ENCODE measurements at regions not wholly inside any gene's neighbourhood (a gene's known extent, or its start where the extent isn't known, plus 50 kb on each side); places are given as distances from the start of the nearest gene placed in this dataset.
"Not testable (repeated sequence)": the region's sequence is repeated elsewhere in the genome, so short reads cannot be mapped to it uniquely, and the experiment has no call there.

DNA sequence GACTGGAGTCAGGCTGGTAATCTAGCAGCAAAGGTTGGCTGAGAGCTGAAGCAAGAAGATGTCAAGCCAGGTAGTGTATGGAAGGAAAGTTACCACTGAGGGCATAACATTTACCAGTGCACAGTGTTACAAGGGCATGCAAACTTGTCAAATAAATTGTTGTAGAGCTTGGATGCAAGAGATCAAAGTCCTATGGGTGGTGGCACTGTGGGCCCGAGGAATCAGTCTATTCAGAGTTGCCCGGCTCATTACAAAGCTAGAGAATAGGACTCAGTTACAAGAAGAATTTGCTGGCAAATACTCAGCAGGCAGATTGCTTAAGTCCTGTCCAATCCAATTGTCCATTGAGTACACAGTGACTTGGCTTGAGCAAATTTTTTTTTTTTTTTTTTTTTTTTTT lies 2043.8 kb downstream of the ARAP2 start:
- DNase-seq = no peak

DNA sequence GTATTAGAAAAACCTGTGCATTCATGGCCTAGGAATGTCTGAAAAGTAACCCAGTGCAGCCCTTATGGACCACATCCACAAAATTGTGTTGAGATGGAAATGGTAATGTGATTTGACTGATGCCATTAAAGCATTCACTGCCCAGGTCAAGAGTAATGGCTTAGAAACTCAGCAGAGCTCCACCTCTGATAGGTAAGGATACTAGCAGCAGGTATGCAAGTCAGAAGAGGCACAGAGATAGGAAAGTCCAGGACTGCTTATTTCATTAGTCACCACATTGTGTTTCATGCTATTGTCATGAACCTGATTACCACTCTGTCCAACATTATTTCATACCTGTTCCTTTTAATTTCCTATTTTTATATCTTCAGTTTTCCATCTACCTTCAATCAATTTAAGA lies 2042.2 kb downstream of the ARAP2 start:
- no peak for DNase-seq

DNA sequence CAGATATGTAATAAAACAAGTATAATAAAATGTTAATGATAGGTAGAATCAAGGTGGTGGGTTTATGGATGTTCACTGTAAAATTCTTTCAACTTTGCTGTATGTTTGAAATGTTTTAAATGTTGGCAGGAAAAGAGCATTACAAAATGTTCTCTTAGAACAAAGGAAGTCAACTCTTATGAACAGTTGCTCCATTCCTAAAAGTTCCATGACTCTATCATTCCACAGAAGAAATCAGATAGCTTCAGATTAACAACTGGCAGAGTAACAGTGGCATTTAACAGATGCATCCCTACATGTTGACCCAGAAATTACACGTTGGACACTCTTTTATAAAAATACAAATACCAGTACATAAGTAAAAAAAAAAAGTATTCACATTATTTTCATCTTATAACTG lies 2023.7 kb downstream of the ARAP2 start:
- DNase-seq = no peak

DNA sequence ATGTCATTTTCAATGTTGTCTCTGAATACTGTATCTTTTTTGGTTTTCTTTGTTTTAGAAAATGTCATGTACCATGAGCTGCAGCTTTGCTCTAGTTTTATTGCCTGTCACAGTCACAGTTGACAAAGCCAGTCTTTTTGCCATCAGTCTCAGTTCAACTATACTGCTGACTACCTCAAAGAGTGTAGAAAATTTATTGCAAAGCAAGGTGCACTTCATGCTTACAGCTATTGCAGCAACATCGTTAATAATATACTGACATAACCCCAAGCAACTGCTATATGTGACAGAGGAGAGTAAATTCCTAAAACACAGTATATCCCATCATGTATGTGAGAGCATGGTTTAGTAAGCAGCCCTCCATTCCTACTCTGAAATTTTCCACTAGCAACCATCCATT lies 2022.3 kb downstream of the ARAP2 start:
- no peak for DNase-seq

DNA sequence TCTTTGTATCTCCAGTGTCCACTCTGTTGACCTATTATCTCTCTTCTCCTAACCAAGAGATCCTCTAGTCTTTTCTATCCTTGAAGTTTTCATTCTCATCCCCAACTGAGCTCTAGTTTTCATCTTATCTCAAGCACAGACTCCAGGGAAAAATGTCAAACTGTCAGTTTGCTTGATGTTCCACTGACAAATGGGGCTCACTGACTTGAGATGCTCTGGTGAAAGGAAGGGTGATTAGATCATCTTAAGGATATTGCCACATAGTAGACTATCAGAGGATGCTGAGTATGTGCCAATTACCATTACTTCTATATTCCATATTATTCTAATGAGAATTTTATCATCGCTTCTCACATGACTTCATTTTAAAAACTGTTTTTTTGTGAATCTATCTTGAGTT lies 2008.2 kb downstream of the ARAP2 start:
- DNase-seq = no peak

DNA sequence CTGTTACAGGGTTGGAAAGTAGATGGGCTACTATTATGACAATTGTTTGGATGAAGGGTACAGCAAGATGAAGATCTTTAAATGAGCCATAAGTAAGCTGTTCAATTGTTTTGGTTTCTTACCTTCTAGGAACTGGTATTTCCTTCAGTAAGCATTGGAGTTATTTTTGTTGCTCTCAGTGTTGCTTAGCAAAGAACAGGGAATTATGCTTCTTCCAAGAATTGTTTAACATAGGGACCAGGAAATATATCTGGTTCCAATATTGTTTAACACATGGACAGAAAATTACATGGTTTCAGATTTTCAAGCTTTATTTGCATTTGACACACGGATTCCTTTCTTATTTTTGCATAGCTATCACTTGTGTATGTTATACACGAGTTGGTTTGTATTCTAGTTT lies 1999.0 kb downstream of the ARAP2 start:
- DNase-seq = no peak

DNA sequence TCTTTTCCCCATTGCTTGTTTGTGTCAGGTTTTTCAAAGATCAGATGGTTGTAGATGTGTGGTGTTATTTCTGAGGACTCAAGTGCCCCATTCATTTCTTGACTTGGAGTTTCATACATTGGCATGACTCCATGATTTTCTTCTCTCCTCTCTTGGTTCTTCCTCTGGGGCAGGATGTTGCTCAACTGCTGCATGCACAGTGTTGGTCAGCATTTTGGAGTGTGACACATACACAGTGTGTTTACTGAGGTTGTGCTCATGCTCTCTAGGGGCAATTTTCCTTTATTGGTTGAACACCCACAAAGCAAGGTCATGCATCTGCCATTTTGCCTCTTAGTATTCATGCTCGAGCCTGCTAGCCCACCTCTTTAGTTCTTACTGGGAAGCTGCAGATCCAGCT lies 1993.8 kb downstream of the ARAP2 start:
- no peak for DNase-seq

DNA sequence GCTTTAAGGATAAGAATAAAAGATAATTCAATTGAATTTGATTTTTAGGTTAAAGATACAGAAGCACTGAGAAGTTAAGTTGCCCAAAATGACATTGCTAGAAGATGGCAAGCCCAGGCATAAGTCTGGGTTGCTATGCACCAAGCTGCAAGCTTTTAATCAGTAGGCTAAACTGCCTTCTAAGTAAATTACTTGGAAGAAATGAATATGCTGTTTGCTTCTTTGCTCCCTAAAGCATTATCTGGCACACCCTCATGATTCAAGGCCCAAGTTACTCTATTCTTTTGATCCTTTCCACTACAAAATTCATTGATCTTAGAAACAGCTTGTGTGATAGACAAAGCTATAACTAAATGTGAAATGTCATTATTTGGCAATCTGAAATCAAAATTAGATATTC lies 1991.1 kb downstream of the ARAP2 start:
- no peak for DNase-seq

DNA sequence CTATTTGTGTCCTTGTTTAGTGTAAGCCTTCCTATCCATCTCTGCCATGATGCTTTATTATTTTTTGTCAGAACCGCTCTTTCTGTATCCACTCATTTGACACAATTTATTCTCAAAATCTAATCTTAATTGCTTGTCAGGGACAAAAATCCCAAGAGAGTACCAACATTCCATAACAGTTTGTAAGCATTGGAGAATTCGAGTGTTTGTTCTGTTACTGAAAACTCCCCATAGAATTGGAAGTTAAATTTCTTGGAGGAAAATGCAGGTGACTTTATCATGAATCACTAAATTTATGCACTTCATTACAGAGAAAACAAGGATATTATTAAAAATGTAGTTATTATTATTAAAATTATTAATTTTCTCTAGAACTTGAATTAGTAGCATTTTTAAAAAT lies 1986.1 kb downstream of the ARAP2 start:
- DNase-seq = no peak

DNA sequence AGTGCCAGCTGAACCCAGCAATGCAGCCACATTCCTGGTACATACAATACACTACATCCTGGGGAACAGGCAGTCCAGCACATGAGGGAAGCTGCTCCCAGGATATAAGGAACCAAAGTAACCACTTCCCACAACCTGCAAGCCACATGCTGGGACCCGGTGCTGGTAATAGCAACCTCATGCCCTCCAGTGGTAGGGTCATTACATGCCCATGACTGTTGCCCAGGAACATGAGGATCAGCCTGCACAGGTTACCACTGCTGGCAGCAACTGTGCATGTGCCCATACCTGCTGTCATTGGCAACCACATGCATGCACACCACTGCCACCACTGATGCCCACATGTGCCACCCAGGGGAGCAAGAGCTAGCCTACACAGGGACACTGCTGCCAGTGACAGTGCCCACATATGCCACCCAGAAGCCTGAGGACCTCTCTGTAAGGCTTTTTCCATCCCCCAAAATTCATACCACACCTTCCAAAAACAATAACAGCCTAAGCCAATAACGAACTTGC lies 1982.5 kb downstream of the ARAP2 start:
- DNase-seq = no peak

DNA sequence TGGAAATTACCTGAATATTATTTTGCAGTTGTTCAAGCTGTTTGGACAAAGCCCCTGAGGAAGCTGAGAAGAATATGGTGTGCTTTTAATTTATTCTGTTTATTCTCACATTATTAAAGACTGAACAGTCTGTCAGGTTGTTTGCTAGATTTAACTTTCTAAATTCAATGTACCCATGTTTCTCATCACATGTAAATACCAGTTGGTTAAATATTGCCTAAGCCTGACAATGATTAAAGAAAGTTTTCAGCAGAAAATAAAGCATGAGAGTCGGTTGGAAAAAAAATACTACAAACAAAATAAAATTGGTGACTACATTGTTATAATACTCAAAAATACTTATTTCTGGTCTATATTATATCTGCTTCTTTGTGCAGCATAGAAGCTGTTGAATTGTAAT lies 1974.7 kb downstream of the ARAP2 start:
- no peak for DNase-seq

DNA sequence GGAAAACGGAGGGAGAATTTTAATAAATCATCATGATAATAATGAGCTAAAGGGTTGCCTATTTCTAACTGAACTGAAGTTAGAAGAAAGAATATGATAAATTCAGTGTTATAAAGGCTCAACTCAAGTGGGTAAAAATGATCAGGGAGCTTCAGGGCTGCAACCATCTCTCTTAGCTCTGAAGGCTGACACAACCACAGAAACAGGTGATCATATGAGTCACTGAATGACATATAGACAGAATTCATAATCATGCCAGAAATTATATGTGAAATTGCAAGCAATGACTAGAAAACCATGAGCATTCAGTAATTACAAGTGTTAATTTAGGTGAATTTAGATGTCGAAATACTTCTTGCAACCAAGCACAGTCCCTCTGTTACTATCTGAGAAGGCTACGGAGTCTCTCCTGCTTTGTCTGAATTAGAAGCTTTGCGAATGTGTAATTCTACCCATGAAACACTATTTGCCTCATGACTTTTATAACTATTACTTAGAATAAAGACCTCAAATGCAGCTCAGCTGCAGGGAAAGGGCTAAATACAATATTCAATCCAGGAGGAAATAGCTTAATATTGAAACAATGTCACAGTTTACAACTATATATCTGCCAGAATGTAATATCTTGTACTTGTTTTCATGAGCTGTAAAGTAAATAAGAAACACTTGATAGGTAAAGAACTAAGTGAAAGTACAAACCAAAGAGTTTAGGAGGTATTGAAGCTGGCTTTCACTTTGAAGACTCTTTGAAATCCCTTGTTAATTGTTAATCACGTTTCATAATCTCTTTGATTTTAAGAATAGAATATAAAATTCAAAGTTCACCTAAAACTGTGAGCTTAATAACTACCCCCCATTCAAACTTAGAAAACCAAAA lies 1972.6 kb downstream of the ARAP2 start:
- DNase-seq = no peak

DNA sequence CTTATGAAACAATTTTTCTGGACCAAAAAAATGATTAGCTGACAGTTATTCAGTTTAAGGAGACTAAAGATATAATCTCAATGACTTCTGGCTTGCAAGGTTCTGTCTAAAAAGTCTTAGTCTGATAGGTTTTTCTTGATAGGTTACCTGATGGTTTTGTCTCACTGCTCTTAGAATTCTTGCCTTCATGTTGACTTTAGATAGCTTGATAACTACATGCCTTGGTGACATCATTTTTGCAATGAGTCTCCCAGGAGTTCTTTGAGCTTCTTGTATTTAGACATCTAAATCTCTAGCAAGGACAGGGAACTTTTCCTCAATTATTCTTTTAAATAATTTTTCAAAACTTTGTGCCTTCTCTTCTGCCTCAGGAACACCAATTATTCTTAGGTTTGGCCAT lies 1965.3 kb downstream of the ARAP2 start:
- DNase-seq = no peak

DNA sequence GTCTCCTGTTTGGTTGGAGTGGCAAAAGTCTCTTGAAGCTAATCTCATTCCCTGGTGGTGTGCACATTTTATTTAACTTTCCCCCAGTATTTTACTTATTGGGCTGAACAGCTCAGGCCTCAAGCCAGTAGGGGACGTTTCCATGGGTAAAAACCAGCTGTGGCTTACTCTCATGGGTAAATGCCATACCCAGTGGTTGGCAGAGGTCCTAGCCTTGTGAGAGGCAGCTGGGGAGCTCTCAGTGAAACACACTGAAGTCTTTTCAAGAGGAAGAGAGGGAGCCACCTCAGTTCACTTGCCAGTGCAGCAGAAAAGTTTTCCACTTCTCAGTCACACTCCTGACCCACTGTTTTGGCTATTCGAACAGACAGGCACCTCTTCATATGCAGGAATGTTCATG lies 1964.2 kb downstream of the ARAP2 start:
- no peak for DNase-seq

DNA sequence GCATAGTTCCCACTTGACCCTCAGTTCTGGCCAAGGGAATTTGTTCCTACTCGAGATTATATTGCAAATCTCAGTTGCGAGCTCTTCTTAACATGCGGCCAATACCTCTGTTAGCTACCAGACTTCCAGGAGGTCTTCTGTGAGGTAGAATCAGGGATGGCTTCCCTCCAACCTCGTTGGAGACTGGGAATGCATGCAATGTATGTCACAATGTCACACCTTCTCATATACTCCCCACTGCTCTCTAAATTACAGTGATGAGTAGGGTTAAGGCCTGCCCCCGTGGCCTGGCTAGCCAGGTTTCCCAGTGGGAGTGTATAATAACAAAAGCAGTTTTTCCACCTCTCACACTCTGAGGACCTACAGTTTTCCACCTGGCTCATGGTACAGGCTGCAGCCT lies 1962.5 kb downstream of the ARAP2 start:
- DNase-seq = no peak

DNA sequence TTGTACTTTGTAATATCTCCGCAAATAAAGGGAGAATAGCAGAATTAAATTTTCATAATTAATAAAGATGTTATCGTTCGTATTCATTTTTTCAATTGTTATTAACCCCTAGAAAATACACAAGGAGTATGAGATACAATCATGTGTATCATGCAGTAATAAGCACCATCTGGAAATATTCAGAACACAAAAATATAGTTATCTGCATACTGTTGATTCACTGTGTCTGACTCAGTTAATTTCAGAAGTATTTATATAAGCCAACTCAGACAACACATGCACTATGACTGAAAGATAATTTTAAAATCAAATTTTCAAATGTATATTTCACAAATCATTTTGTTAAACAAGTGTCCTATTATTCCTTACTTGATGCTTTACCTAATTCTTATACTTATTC lies 1954.8 kb downstream of the ARAP2 start:
- no peak for DNase-seq

DNA sequence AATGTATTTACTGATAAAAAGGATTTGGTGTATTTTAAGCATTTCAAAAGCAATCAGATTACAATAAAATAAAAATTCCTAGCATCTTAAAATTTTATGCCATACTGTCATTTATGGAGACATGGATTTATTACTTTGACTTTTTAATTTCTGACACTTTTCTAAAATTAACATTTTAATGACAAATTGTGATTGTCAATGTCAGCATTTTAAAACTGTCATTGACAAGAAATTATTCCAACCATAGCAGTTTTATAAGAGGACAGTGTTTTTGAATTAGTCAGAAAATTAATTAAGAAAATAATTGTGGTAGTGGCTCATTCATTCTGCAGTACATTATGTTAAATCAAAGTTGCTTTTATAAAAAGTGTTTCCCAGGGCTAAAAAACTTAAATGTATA lies 1954.4 kb downstream of the ARAP2 start:
- DNase-seq = no peak

DNA sequence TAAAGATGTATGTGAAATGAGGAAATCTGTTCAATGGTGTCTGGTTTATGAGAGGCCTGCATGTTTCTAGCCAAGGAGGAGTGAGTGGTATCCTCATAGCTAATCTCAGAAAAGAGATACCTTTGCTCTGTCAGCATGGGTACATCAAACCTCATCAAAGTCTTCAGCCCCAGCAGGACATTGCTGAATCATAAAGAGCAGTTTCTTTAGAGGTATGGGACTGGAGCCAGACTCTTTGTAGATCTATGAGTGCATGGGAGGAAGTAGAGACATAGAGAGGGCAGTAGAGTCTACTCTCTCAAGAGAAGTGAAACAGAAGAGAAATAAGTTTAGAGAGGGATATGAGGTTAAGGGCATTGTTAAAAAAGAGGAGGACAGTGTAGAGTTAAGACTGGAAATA lies 1950.9 kb downstream of the ARAP2 start:
- no peak for DNase-seq

DNA sequence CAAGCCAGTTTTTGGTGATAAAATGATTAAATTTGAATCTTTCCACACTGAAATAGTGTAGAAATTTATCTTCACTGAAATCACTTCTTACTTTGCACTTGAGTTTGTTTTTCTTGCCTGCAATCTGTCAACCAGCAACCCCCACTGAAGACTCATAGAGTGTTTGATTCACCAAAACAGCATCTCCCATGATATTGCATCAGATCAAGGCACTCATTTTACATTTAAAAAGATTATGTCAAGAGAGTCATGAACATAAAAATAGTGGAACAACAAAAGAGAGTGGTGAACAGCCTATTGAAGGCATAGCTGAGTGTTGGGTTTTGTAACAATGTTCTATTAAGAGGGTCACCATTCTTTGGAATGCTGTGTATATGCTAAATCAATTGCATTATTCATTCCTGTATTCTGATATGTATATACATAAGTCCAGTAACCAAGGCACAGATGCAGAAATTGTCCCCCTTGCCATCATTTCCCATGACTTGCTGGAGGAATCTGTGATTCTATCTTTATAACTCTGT lies 1934.9 kb downstream of the ARAP2 start:
- DNase-seq = no peak

DNA sequence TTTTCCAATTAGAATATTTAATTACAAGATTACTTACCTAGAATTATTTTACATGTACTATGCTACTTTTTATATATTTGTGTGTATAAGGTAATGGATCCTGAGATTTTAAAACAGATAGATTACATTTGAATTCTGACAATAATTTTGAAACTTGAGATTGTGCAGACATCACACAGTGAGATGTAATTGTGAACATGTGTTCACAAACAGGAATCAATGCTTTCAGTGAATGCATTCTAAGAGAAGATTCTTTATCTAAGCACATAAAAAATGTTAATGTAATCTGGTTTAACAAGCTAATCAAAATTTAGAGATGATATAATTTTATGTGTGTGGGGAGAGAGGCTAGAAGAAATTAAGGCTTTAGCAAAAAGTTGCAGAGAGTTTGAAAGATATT lies 1925.5 kb downstream of the ARAP2 start:
- DNase-seq = no peak

DNA sequence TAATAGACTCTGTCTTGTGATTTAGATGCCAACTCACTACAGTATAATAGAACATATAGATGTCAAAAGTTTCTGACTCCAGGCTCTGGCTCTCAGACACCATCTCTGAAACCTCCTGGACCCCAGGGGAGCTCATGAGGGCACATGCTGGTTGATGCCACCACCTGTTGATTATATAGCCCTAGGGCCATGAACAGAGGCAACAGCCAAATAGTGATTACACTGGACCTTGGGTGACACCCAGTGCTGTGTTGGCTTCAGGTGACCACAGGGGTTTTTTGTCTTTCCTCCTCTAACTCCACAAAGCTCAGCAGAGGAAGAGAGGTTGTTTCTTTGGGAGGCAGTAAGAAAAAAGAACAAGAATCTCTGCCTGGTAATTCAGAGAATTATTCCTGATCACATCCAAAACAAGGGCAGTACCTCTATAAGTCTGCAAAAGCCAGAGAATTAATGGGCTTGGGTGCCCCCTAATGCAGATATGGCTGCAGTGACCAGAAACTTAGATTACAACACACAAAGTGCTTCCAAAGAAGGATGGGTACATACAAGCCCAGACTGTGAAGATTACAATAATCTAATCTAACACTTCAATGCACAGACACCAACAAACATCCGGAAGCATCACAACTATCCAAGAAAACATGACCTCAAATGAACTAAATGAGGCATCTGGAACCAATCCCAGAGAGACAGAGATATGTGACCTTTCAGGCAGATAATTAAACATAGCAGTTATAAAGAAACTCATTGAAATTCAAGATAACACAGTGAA lies 1920.6 kb downstream of the ARAP2 start:
- no peak for DNase-seq

DNA sequence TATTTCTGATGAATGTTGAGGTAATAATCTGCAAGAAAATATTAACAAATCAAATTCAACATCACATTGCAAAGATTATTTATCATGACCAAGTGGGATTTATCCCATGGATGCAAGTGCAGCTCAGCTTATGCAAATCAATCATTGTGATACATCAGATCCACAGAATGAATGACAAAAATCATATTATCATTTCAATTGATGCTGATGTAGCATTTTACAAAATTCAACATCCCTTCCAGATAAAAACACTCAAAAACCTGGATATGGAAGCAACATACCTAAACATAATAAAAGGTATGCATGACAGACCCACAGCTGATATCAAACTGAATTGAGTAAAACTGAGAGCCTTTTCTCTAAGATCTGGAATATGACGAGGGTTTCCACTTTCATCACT lies 1915.4 kb downstream of the ARAP2 start:
- DNase-seq = no peak

DNA sequence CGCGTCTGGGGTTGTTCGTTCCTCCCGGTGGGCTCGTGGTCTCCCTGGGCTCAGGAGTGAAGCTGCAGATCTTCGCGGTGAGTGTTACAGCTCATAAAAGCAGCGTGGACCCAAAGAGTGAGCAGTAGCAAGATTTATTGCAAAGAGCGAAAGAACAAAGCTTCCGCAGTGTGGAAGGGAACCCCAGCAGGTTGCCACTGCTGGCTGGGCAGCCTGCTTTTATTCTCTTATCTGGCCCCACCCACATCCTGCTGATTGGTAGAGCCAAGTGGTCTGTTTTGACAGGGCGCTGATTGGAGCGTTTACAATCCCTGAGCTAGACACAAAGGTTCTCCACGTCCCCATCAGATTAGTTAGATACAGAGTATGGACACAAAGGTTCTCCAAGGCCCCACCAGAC lies 1909.2 kb downstream of the ARAP2 start:
- not testable (repeated sequence) for DNase-seq

DNA sequence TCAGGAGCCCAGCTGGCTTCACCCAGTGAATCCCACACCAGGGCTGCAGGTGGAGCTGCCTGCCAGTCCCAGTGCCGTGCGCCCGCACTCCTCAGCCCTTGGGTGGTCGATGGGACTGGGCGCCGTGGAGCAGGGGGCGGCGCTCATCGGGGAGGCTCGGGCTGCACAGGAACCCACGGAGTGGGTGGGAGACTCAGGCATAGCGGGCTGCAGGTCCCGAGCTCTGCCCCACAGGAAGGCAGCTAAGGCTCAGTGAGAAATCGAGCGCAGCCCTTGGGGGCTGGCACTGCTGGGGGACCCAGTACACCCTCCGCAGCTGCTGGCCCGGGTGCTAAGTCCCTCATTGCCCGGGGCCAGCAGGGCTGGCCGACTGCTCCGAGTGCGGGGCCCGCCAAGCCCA lies 1908.8 kb downstream of the ARAP2 start:
- not testable (repeated sequence) for DNase-seq
